WTC11 (cell line): ENCODE measurements at regions not wholly inside any gene's neighbourhood (a gene's known extent, or its start where the extent isn't known, plus 50 kb on each side); places are given as distances from the start of the nearest gene placed in this dataset.

Experiments used
- ATAC-seq: fragments of 200-7000 bp; cut with Tn5 transposase; 2 replicates; pipeline ENCODE4 v1.10.0; 2021; ENCODE audit warnings: mild to moderate bottlenecking, moderate library complexity
- CTCF ChIA-PET: fragments of 300-600 bp; sonication (Branson Sonifier 250); formaldehyde crosslinking; loops from one replicate; lab custom pipeline; 2021; ENCODE audit warnings: antibody characterized with exemption; lab: Charles Lee
- POLR2A ChIA-PET: fragments of 350-600 bp; sonication (Branson Sonifier 250); formaldehyde crosslinking; loops from one replicate; lab custom pipeline; 2021; ENCODE audit warnings: antibody characterized with exemption; lab: Charles Lee
- DNase-seq: peaks from one replicate; pipeline ENCODE4 v3.0.0; 2021; ENCODE audit warnings: low spot score
- H3K27ac Mint-ChIP-seq: 2 replicates; pipeline ENCODE4 v1.8.0; 2021; ENCODE audit warnings: mixed read lengths
- H3K27me3 Mint-ChIP-seq: 2 replicates; pipeline ENCODE4 v1.8.0; 2021; ENCODE audit warnings: low read depth, mild to moderate bottlenecking, moderate library complexity, mixed read lengths
- H3K36me3 Mint-ChIP-seq: 2 replicates; pipeline ENCODE4 v1.8.0; 2021; ENCODE audit warnings: mixed read lengths
- H3K4me1 Mint-ChIP-seq: 2 replicates; pipeline ENCODE4 v1.8.0; 2022; ENCODE audit warnings: mixed read lengths
- H3K4me3 Mint-ChIP-seq: 2 replicates; pipeline ENCODE4 v1.8.0; 2021; ENCODE audit warnings: mild to moderate bottlenecking, moderate library complexity, mixed read lengths
- H3K9me3 Mint-ChIP-seq: 2 replicates; pipeline ENCODE4 v1.8.0; 2021; ENCODE audit warnings: mixed read lengths
- CBFB ChIP-seq: sonication (generic); formaldehyde crosslinking; IDR thresholded peaks from 2 replicates; pipeline ENCODE4 v1.8.1; 2022; ENCODE audit warnings: mild to moderate bottlenecking, low read depth, missing genetic modification reagents
- CREM ChIP-seq: sonication (generic); formaldehyde crosslinking; IDR thresholded peaks from 2 replicates; pipeline ENCODE4 v1.8.1; 2022; ENCODE audit warnings: mild to moderate bottlenecking, missing genetic modification reagents, moderate library complexity
- ELF4 ChIP-seq: sonication (generic); formaldehyde crosslinking; IDR thresholded peaks from 2 replicates; pipeline ENCODE4 v1.8.1; 2022; ENCODE audit warnings: low read depth, mild to moderate bottlenecking, moderate library complexity, missing genetic modification reagents
- ETV6 ChIP-seq: sonication (generic); formaldehyde crosslinking; IDR thresholded peaks from 2 replicates; pipeline ENCODE4 v1.8.1; 2022; ENCODE audit warnings: mild to moderate bottlenecking, missing genetic modification reagents
- FOXP1 ChIP-seq: sonication (generic); formaldehyde crosslinking; IDR thresholded peaks from 2 replicates; pipeline ENCODE4 v1.8.0; 2022; ENCODE audit warnings: missing genetic modification reagents, mild to moderate bottlenecking, moderate library complexity, borderline replicate concordance
- GTF2I ChIP-seq: fragments of 250-450 bp; sonication (Bioruptor Pico); conservative IDR thresholded peaks from 2 replicates; pipeline ENCODE4 v1.4.0; 2021; ENCODE audit warnings: mild to moderate bottlenecking
- JAZF1 ChIP-seq: fragments of 250-450 bp; sonication (Bioruptor Pico); IDR thresholded peaks from 2 replicates; pipeline ENCODE4 v1.9.0; 2021; ENCODE audit warnings: moderate library complexity, mild to moderate bottlenecking, inconsistent platforms
- SMAD4 ChIP-seq: sonication (generic); formaldehyde crosslinking; IDR thresholded peaks from 2 replicates; pipeline ENCODE4 v1.8.0; 2022; ENCODE audit warnings: mild to moderate bottlenecking, missing genetic modification reagents
- ZNF219 ChIP-seq: sonication (generic); formaldehyde crosslinking; IDR thresholded peaks from 2 replicates; pipeline ENCODE4 v1.8.0; 2023; ENCODE audit warnings: missing genetic modification reagents, mild to moderate bottlenecking, borderline replicate concordance
- ZNF416 ChIP-seq: fragments of 250-450 bp; sonication (Bioruptor Pico); IDR thresholded peaks from 2 replicates; pipeline ENCODE4 v1.9.0; 2021; ENCODE audit warnings: mild to moderate bottlenecking, inconsistent platforms
- TF ChIP-seq, protein P1 (sequence below): fragments of 250-450 bp; sonication (Bioruptor Pico); IDR thresholded peaks from 2 replicates; pipeline ENCODE4 v1.9.0; 2021; ENCODE audit warnings: mild to moderate bottlenecking
- TF ChIP-seq, protein P2 (sequence below): fragments of 250-450 bp; sonication (Bioruptor Pico); IDR thresholded peaks from 2 replicates; pipeline ENCODE4 v1.9.0; 2021; ENCODE audit warnings: mild to moderate bottlenecking
- TF ChIP-seq, protein P3 (sequence below): fragments of 250-450 bp; sonication (Bioruptor Pico); IDR thresholded peaks from 2 replicates; pipeline ENCODE4 v1.9.0; 2021; ENCODE audit warnings: mild to moderate bottlenecking, borderline replicate concordance
- TF ChIP-seq, protein P4 (sequence below): sonication (generic); formaldehyde crosslinking; IDR thresholded peaks from 2 replicates; pipeline ENCODE4 v1.8.1; 2023; ENCODE audit warnings: mild to moderate bottlenecking, missing genetic modification reagents
- TF ChIP-seq, protein P5 (sequence below): sonication (generic); formaldehyde crosslinking; IDR thresholded peaks from 2 replicates; pipeline ENCODE4 v1.8.0; 2023; ENCODE audit warnings: mild to moderate bottlenecking, missing genetic modification reagents
- TF ChIP-seq, protein P6 (sequence below): sonication (generic); formaldehyde crosslinking; IDR thresholded peaks from 2 replicates; pipeline ENCODE4 v1.8.1; 2022; ENCODE audit warnings: low read depth, missing genetic modification reagents, borderline replicate concordance

DNA sequence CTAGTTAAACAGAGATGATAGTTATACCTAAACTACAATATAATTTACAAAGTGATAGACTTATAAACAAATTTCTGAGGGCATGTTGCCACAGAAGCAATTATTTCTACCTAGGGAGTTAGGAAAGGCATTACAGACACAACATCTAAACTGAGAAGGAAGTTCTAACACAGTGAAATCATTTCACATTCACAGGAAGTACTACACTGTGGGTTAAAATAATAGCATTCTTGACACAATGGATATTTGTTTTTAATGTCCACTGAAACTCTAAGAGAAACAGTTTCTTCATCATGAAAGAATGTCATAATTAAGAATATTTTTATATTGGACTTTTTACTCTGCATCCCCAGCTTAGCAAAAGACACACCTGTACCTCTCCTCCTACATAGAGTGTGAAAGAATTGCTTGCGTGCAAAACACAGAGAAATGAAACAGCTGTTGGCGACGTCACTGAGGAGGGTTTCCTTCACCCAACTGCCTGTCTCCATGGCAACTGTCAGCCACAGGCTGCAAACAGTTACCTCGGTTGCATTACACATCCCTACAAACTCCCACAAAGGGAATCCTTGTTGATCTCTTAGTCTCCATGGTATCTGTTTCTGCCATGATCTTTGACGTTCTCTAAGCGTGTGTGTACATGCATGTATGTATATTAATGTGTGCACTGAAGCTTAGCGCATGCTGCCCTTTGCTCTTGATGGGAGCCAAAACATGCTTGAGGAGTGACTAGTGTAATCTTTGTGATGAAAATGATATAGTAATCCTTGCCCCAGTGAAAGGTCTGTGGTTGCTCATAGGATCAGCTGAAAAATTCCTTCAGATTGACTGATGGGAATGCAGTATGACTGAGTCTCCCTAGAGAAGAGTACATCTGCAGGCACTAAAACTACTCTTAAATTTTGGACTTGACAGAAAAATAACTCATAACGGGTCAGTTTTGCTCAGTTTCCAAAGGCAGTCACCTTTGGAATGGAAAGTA lies 168.5 kb downstream of the ACTL7B start:
- Mint-ChIP-seq H3K9me3 (peaks cover 44% of the 10 kb centered on the region), H3K4me1 (peaks cover 20% of the 10 kb centered on the region), H3K36me3 (peaks cover 24% of the 10 kb centered on the region), H3K27ac (no peak overlapping the region), H3K4me3 (no peak overlapping the region), H3K27me3 (no peaks in the 10 kb centered on the region)
- TF ChIP-seq ZNF416 (CRISPR knock-in tag) (no peak), JAZF1 (CRISPR knock-in tag) (no peak), FOXP1 (CRISPR knock-in tag) (no peak), SMAD4 (no peak), CREM (CRISPR knock-in tag) (no peak), ETV6 (CRISPR knock-in tag) (no peak), CBFB (CRISPR knock-in tag) (no peak), ZNF219 (CRISPR knock-in tag) (no peak), GTF2I (CRISPR knock-in tag) (no peak), ELF4 (CRISPR knock-in tag) (no peak)
- TF ChIP-seq, protein P1, sequence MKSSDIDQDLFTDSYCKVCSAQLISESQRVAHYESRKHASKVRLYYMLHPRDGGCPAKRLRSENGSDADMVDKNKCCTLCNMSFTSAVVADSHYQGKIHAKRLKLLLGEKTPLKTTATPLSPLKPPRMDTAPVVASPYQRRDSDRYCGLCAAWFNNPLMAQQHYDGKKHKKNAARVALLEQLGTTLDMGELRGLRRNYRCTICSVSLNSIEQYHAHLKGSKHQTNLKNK: no peak
- TF ChIP-seq, protein P2, sequence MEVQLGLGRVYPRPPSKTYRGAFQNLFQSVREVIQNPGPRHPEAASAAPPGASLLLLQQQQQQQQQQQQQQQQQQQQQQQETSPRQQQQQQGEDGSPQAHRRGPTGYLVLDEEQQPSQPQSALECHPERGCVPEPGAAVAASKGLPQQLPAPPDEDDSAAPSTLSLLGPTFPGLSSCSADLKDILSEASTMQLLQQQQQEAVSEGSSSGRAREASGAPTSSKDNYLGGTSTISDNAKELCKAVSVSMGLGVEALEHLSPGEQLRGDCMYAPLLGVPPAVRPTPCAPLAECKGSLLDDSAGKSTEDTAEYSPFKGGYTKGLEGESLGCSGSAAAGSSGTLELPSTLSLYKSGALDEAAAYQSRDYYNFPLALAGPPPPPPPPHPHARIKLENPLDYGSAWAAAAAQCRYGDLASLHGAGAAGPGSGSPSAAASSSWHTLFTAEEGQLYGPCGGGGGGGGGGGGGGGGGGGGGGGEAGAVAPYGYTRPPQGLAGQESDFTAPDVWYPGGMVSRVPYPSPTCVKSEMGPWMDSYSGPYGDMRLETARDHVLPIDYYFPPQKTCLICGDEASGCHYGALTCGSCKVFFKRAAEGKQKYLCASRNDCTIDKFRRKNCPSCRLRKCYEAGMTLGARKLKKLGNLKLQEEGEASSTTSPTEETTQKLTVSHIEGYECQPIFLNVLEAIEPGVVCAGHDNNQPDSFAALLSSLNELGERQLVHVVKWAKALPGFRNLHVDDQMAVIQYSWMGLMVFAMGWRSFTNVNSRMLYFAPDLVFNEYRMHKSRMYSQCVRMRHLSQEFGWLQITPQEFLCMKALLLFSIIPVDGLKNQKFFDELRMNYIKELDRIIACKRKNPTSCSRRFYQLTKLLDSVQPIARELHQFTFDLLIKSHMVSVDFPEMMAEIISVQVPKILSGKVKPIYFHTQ (CRISPR knock-in tag): no peak
- TF ChIP-seq, protein P3, sequence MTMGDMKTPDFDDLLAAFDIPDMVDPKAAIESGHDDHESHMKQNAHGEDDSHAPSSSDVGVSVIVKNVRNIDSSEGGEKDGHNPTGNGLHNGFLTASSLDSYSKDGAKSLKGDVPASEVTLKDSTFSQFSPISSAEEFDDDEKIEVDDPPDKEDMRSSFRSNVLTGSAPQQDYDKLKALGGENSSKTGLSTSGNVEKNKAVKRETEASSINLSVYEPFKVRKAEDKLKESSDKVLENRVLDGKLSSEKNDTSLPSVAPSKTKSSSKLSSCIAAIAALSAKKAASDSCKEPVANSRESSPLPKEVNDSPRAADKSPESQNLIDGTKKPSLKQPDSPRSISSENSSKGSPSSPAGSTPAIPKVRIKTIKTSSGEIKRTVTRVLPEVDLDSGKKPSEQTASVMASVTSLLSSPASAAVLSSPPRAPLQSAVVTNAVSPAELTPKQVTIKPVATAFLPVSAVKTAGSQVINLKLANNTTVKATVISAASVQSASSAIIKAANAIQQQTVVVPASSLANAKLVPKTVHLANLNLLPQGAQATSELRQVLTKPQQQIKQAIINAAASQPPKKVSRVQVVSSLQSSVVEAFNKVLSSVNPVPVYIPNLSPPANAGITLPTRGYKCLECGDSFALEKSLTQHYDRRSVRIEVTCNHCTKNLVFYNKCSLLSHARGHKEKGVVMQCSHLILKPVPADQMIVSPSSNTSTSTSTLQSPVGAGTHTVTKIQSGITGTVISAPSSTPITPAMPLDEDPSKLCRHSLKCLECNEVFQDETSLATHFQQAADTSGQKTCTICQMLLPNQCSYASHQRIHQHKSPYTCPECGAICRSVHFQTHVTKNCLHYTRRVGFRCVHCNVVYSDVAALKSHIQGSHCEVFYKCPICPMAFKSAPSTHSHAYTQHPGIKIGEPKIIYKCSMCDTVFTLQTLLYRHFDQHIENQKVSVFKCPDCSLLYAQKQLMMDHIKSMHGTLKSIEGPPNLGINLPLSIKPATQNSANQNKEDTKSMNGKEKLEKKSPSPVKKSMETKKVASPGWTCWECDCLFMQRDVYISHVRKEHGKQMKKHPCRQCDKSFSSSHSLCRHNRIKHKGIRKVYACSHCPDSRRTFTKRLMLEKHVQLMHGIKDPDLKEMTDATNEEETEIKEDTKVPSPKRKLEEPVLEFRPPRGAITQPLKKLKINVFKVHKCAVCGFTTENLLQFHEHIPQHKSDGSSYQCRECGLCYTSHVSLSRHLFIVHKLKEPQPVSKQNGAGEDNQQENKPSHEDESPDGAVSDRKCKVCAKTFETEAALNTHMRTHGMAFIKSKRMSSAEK (CRISPR knock-in tag): no peak
- TF ChIP-seq, protein P4, sequence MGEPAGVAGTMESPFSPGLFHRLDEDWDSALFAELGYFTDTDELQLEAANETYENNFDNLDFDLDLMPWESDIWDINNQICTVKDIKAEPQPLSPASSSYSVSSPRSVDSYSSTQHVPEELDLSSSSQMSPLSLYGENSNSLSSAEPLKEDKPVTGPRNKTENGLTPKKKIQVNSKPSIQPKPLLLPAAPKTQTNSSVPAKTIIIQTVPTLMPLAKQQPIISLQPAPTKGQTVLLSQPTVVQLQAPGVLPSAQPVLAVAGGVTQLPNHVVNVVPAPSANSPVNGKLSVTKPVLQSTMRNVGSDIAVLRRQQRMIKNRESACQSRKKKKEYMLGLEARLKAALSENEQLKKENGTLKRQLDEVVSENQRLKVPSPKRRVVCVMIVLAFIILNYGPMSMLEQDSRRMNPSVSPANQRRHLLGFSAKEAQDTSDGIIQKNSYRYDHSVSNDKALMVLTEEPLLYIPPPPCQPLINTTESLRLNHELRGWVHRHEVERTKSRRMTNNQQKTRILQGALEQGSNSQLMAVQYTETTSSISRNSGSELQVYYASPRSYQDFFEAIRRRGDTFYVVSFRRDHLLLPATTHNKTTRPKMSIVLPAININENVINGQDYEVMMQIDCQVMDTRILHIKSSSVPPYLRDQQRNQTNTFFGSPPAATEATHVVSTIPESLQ (CRISPR knock-in tag): no peak
- TF ChIP-seq, protein P5, sequence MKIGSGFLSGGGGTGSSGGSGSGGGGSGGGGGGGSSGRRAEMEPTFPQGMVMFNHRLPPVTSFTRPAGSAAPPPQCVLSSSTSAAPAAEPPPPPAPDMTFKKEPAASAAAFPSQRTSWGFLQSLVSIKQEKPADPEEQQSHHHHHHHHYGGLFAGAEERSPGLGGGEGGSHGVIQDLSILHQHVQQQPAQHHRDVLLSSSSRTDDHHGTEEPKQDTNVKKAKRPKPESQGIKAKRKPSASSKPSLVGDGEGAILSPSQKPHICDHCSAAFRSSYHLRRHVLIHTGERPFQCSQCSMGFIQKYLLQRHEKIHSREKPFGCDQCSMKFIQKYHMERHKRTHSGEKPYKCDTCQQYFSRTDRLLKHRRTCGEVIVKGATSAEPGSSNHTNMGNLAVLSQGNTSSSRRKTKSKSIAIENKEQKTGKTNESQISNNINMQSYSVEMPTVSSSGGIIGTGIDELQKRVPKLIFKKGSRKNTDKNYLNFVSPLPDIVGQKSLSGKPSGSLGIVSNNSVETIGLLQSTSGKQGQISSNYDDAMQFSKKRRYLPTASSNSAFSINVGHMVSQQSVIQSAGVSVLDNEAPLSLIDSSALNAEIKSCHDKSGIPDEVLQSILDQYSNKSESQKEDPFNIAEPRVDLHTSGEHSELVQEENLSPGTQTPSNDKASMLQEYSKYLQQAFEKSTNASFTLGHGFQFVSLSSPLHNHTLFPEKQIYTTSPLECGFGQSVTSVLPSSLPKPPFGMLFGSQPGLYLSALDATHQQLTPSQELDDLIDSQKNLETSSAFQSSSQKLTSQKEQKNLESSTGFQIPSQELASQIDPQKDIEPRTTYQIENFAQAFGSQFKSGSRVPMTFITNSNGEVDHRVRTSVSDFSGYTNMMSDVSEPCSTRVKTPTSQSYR: no peak
- TF ChIP-seq, protein P6, sequence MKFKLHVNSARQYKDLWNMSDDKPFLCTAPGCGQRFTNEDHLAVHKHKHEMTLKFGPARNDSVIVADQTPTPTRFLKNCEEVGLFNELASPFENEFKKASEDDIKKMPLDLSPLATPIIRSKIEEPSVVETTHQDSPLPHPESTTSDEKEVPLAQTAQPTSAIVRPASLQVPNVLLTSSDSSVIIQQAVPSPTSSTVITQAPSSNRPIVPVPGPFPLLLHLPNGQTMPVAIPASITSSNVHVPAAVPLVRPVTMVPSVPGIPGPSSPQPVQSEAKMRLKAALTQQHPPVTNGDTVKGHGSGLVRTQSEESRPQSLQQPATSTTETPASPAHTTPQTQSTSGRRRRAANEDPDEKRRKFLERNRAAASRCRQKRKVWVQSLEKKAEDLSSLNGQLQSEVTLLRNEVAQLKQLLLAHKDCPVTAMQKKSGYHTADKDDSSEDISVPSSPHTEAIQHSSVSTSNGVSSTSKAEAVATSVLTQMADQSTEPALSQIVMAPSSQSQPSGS: no peak
- CTCF ChIA-PET: no interaction called here
- DNase-seq (no peak), ATAC-seq (no peak)
- POLR2A ChIA-PET: no interaction called here
